Testis (tissue), 2 donors: ENCODE measurements at regions not wholly inside any gene's neighbourhood (a gene's known extent, or its start where the extent isn't known, plus 50 kb on each side); places are given as distances from the start of the nearest gene placed in this dataset.

ENCODE experiments used
- CTCF ChIP-seq, 3 experiments: fragments of 450-650 bp in 2 of 3; fragments of 200-600 bp in 1 of 3; sonication (generic) in 1 of 3; IDR thresholded peaks; one replicate each; pipeline ENCODE4 v1.5.1; 2016 to 2019; ENCODE audit warnings: antibody characterized with exemption in 3 of 3, mild to moderate bottlenecking in 2 of 3, moderate library complexity in 1 of 3
- POLR2A ChIP-seq: fragments of 450-650 bp; IDR thresholded peaks from one replicate; pipeline ENCODE4 v1.6.1; 2017; ENCODE audit warnings: antibody characterized with exemption, mild to moderate bottlenecking, moderate library complexity

DNA sequence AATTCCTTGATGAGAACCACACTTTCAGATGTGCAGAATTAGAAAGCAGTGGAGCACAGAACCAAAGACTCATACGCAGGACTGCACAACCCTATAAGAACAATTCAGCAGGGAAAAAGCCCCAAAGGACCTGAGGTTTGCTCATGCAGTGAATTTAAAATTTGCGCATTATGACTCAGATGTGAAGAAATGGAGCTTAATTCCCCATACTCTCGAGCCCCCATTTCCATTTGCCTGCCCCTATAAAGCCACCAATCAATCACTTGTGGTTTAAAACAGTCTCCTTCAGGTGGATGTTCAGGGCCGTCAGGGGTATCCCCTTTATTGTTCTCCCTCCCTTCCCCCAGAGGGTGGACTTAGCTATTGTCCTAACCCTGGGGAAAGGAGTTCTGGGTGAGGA is 221.2 kb downstream of the IGSF11 start:
- TF ChIP-seq CTCF (IDR thresholded peaks at IDR 0.05), result no peak
- no peak for TF ChIP-seq POLR2A
